ENCODE measurements at regions not wholly inside any gene's neighbourhood (a gene's known extent, or its start where the extent isn't known, plus 50 kb on each side); places are given as distances from the start of the nearest gene placed in this dataset.

DNA sequence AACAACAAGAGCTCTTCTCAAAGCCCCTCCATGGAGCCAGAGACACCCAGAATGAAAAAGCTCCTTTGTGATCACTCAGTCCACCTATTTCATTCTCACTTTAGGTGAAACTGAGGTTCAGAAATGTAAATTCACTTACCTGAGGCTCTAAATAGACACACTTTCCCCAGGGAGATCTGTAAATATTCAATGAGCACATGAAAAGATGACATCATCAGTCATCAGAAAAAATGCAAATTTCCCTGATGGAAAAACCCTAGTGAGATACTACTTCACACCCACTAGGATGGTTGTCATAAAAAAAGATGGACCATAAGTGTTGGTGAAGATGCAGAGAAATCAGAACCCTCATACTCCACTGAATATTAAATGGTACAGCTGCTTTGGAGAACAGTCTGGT is 339.2 kb downstream of the EN1 start (continued):
- TF ChIP-seq HNF4A (conservative IDR thresholded peaks at IDR 0.05) (no peak), FOXA1 (IDR thresholded peaks at IDR 0.05) (no peak), SP1 (IDR thresholded peaks at IDR 0.05) (no peak), RAD21 (IDR thresholded peaks at IDR 0.05) (no peak), TAF1 (conservative IDR thresholded peaks at IDR 0.05) (no peak), FOXA2 (IDR thresholded peaks at IDR 0.05) (no peak), GABPA (IDR thresholded peaks at IDR 0.05 in 1 of 2, conservative IDR thresholded peaks at IDR 0.05 in 1 of 2) (no peak), JUND (IDR thresholded peaks at IDR 0.05) (no peak), YY1 (IDR thresholded peaks at IDR 0.05) (no peak)

GRCh38 chr2:118505436-118505835 is 342.0 kb downstream of the EN1 start:
- no peak overlapping the region for H3K4me3 ChIP-seq (ENCODE audit: low read depth in 1 of 3, low read length in 3 of 3)
- H3K9me3 ChIP-seq (ENCODE audit: control insufficient read depth in 4 of 4, low read length in 3 of 4) = no peaks in the 10 kb centered on the region
- no peaks in the 10 kb centered on the region for H3K4me1 ChIP-seq (ENCODE audit: control insufficient read depth in 4 of 4, insufficient read depth in 4 of 4, low read length in 3 of 4)
- H3K27me3 ChIP-seq (ENCODE audit: control insufficient read depth in 4 of 4, insufficient read depth in 4 of 4, low read length in 3 of 4) = peaks cover 0 to 6% (median 0%) of the 10 kb centered on the region in 4 donors
- no peaks in the 10 kb centered on the region for H3K36me3 ChIP-seq (ENCODE audit: control insufficient read depth in 4 of 4, insufficient read depth in 3 of 4, low read depth in 1 of 4, low read length in 3 of 4)
- WGBS = 87% methylated on average over 2 of the region's 2 CpGs
- H3K9ac ChIP-seq (ENCODE audit: low read depth in 1 of 2, low read length in 2 of 2) = no peak overlapping the region
- no peak for DNase-seq (ENCODE audit: low spot score)
- H3K27ac ChIP-seq (ENCODE audit: low read depth in 1 of 2, low read length in 2 of 2) = no peak overlapping the region
- TF ChIP-seq, protein P1, sequence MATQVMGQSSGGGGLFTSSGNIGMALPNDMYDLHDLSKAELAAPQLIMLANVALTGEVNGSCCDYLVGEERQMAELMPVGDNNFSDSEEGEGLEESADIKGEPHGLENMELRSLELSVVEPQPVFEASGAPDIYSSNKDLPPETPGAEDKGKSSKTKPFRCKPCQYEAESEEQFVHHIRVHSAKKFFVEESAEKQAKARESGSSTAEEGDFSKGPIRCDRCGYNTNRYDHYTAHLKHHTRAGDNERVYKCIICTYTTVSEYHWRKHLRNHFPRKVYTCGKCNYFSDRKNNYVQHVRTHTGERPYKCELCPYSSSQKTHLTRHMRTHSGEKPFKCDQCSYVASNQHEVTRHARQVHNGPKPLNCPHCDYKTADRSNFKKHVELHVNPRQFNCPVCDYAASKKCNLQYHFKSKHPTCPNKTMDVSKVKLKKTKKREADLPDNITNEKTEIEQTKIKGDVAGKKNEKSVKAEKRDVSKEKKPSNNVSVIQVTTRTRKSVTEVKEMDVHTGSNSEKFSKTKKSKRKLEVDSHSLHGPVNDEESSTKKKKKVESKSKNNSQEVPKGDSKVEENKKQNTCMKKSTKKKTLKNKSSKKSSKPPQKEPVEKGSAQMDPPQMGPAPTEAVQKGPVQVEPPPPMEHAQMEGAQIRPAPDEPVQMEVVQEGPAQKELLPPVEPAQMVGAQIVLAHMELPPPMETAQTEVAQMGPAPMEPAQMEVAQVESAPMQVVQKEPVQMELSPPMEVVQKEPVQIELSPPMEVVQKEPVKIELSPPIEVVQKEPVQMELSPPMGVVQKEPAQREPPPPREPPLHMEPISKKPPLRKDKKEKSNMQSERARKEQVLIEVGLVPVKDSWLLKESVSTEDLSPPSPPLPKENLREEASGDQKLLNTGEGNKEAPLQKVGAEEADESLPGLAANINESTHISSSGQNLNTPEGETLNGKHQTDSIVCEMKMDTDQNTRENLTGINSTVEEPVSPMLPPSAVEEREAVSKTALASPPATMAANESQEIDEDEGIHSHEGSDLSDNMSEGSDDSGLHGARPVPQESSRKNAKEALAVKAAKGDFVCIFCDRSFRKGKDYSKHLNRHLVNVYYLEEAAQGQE (IDR thresholded peaks at IDR 0.05) = no peak
- TF ChIP-seq RAD21 (IDR thresholded peaks at IDR 0.05) = no peak
- TF ChIP-seq JUND (IDR thresholded peaks at IDR 0.05) = no peak
- TF ChIP-seq, protein P2, sequence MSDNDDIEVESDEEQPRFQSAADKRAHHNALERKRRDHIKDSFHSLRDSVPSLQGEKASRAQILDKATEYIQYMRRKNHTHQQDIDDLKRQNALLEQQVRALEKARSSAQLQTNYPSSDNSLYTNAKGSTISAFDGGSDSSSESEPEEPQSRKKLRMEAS (IDR thresholded peaks at IDR 0.05) = no peak
- TF ChIP-seq HNF4A (conservative IDR thresholded peaks at IDR 0.05) = no peak
- no peak for TF ChIP-seq SP1 (IDR thresholded peaks at IDR 0.05)
- no peak for TF ChIP-seq TAF1 (conservative IDR thresholded peaks at IDR 0.05)
- TF ChIP-seq HNF4G (IDR thresholded peaks at IDR 0.05) = no peak
- no peak for TF ChIP-seq ATF3 (IDR thresholded peaks at IDR 0.05)

GRCh38 chr2:118502106-118502505 is 345.3 kb downstream of the EN1 start:
- H3K4me3 ChIP-seq (ENCODE audit: low read depth in 1 of 3, low read length in 3 of 3) = no peak overlapping the region
- DNase-seq (ENCODE audit: low spot score) = no peak
- no peaks in the 10 kb centered on the region for H3K9me3 ChIP-seq (ENCODE audit: control insufficient read depth in 4 of 4, low read length in 3 of 4)
- H3K27ac ChIP-seq (ENCODE audit: low read depth in 1 of 2, low read length in 2 of 2) = no peak overlapping the region
- no peak overlapping the region for H3K9ac ChIP-seq (ENCODE audit: low read depth in 1 of 2, low read length in 2 of 2)
- H3K4me1 ChIP-seq (ENCODE audit: control insufficient read depth in 4 of 4, insufficient read depth in 4 of 4, low read length in 3 of 4) = no peaks in the 10 kb centered on the region
- TF ChIP-seq FOXA1 (IDR thresholded peaks at IDR 0.05) = no peak
- TF ChIP-seq RXRA (IDR thresholded peaks at IDR 0.05) = no peak
- no peak for TF ChIP-seq NR2F2 (IDR thresholded peaks at IDR 0.05)
- TF ChIP-seq, protein P3, sequence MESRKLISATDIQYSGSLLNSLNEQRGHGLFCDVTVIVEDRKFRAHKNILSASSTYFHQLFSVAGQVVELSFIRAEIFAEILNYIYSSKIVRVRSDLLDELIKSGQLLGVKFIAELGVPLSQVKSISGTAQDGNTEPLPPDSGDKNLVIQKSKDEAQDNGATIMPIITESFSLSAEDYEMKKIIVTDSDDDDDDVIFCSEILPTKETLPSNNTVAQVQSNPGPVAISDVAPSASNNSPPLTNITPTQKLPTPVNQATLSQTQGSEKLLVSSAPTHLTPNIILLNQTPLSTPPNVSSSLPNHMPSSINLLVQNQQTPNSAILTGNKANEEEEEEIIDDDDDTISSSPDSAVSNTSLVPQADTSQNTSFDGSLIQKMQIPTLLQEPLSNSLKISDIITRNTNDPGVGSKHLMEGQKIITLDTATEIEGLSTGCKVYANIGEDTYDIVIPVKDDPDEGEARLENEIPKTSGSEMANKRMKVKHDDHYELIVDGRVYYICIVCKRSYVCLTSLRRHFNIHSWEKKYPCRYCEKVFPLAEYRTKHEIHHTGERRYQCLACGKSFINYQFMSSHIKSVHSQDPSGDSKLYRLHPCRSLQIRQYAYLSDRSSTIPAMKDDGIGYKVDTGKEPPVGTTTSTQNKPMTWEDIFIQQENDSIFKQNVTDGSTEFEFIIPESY (IDR thresholded peaks at IDR 0.05) = no peak
- no peak for TF ChIP-seq JUND (IDR thresholded peaks at IDR 0.05)
- no peak for TF ChIP-seq YY1 (IDR thresholded peaks at IDR 0.05)
- TF ChIP-seq ATF3 (IDR thresholded peaks at IDR 0.05) = no peak
- TF ChIP-seq HNF4A (conservative IDR thresholded peaks at IDR 0.05) = no peak
- TF ChIP-seq EGR1 (IDR thresholded peaks at IDR 0.05; ENCODE audit: low read depth in 2 of 2) = no peak
- no peak for TF ChIP-seq GABPA (IDR thresholded peaks at IDR 0.05 in 1 of 2, conservative IDR thresholded peaks at IDR 0.05 in 1 of 2)
- TF ChIP-seq, protein P1 (IDR thresholded peaks at IDR 0.05) = no peak
- no peak for TF ChIP-seq SP1 (IDR thresholded peaks at IDR 0.05)
- TF ChIP-seq TAF1 (conservative IDR thresholded peaks at IDR 0.05) = no peak
- TF ChIP-seq, protein P2 (IDR thresholded peaks at IDR 0.05) = no peak
- TF ChIP-seq FOXA2 (IDR thresholded peaks at IDR 0.05) = no peak
- H3K27me3 ChIP-seq (ENCODE audit: control insufficient read depth in 4 of 4, insufficient read depth in 4 of 4, low read length in 3 of 4) = peaks cover 0 to 6% (median 0%) of the 10 kb centered on the region in 4 donors
- H3K36me3 ChIP-seq (ENCODE audit: control insufficient read depth in 4 of 4, insufficient read depth in 3 of 4, low read depth in 1 of 4, low read length in 3 of 4) = no peaks in the 10 kb centered on the region
- 79% methylated on average over 2 of the region's 2 CpGs for WGBS

Data from liver (tissue), 7 donors.